ENCODE measurements at regions not wholly inside any gene's neighbourhood (a gene's known extent, or its start where the extent isn't known, plus 50 kb on each side); places are given as distances from the start of the nearest gene placed in this dataset.

GRCh38 chr4:13250263-13250662 lies 233.9 kb downstream of the RAB28 start:
- no peaks in the 10 kb centered on the region for H3K27me3 ChIP-seq (replicated peaks in 1 of 7)
- no peak overlapping the region for H3K27ac ChIP-seq
- no peaks in the 10 kb centered on the region for H3K4me1 ChIP-seq
- H3K36me3 ChIP-seq: no peaks in the 10 kb centered on the region
- no peak overlapping the region for H3K4me3 ChIP-seq
- 71 to 87% (median 78%) methylated on average over 3 of the region's 3 CpGs for WGBS, 5 donors
- no peak for DNase-seq
- TF ChIP-seq POLR2AphosphoS5 (IDR thresholded peaks at IDR 0.05) (no peak), POLR2A (IDR thresholded peaks at IDR 0.05) (no peak)
- TF ChIP-seq, protein P1, sequence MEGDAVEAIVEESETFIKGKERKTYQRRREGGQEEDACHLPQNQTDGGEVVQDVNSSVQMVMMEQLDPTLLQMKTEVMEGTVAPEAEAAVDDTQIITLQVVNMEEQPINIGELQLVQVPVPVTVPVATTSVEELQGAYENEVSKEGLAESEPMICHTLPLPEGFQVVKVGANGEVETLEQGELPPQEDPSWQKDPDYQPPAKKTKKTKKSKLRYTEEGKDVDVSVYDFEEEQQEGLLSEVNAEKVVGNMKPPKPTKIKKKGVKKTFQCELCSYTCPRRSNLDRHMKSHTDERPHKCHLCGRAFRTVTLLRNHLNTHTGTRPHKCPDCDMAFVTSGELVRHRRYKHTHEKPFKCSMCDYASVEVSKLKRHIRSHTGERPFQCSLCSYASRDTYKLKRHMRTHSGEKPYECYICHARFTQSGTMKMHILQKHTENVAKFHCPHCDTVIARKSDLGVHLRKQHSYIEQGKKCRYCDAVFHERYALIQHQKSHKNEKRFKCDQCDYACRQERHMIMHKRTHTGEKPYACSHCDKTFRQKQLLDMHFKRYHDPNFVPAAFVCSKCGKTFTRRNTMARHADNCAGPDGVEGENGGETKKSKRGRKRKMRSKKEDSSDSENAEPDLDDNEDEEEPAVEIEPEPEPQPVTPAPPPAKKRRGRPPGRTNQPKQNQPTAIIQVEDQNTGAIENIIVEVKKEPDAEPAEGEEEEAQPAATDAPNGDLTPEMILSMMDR (IDR thresholded peaks at IDR 0.05 in 8 of 11, conservative IDR thresholded peaks at IDR 0.05 in 3 of 11): no peak
- intact Hi-C loops (cut with DNase I; ENCODE audit: low total_unique reads): no loop called here
- peaks cover 8 to 44% (median 37%) of the 10 kb centered on the region in 8 donors for H3K9me3 ChIP-seq

DNA sequence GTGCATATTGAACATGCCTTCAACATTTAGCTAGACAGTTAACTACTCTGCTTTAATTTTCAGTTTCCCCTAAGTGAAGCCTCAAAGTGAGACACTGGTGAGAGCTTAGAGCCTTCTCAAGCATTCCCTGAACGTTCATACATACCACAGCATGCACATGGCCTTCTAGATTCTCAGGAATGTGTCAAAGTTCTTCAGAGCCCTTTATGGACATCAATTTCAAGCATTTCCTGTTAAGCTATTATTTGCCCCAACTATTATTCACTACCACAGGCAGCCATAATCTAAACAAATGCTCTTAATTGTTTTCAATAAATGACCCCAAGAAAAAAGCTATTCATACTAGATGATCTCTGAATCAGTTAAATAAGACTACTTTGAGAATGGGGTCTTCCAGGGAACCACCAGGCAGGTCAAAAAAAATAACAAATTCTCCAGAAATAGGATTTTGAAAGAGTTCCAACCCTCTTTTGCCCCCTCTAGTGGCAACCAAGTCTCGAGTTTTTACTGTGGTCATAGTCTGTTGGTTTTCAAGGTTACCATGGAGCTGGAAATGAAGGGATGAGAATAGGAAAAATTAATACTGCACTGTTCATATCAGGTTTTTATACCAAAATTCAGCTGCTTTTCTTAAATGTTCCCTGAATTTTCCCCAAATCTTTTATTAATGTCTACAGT lies 235.4 kb downstream of the RAB28 start:
- intact Hi-C loops (cut with DNase I; ENCODE audit: low total_unique reads): no loop called here
- H3K36me3 ChIP-seq: no peaks in the 10 kb centered on the region
- no peak for DNase-seq
- H3K27me3 ChIP-seq (replicated peaks in 1 of 7): no peaks in the 10 kb centered on the region
- H3K27ac ChIP-seq: no peak overlapping the region
- H3K4me1 ChIP-seq: no peaks in the 10 kb centered on the region
- peaks cover 8 to 46% (median 39%) of the 10 kb centered on the region in 8 donors for H3K9me3 ChIP-seq
- H3K4me3 ChIP-seq: no peak overlapping the region
- WGBS, 5 donors: 38 to 49% (median 42%) methylated on average over 2 of the region's 2 CpGs
- TF ChIP-seq, protein P1 (IDR thresholded peaks at IDR 0.05 in 8 of 11, conservative IDR thresholded peaks at IDR 0.05 in 3 of 11): no peak
- TF ChIP-seq POLR2AphosphoS5 (IDR thresholded peaks at IDR 0.05) (no peak), POLR2A (IDR thresholded peaks at IDR 0.05) (no peak)

DNA sequence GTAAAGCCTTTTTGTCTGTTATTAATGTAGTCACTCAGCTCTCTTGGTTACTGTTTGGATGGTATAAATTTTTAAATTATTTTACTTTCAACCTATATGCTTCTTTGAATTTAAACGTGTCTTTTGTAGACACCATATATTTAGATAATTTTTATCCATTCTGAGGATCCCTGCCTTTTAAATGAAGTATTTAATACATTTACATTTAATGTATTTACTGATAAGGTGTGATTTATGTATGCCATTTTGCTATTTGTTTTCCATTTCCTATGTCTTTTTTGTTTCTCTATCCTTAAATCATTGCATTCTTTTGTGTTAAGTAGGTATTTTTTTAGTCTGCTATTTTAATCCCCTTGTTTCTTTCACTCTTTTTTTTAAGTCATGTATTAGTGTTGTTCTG lies 238.0 kb downstream of the RAB28 start:
- no peaks in the 10 kb centered on the region for H3K27me3 ChIP-seq (replicated peaks in 1 of 7)
- 81 to 96% (median 93%) methylated on average over 1 of the region's 1 CpG for WGBS, 5 donors
- intact Hi-C loops (cut with DNase I; ENCODE audit: low total_unique reads): no loop called here
- TF ChIP-seq POLR2AphosphoS5 (IDR thresholded peaks at IDR 0.05): no peak
- TF ChIP-seq, protein P1 (IDR thresholded peaks at IDR 0.05 in 8 of 11, conservative IDR thresholded peaks at IDR 0.05 in 3 of 11): no peak
- no peak for TF ChIP-seq POLR2A (IDR thresholded peaks at IDR 0.05)
- H3K4me3 ChIP-seq: no peak overlapping the region
- DNase-seq: no peak
- peaks cover 8 to 46% (median 39%) of the 10 kb centered on the region in 8 donors for H3K9me3 ChIP-seq
- H3K4me1 ChIP-seq: no peaks in the 10 kb centered on the region
- H3K27ac ChIP-seq: no peak overlapping the region
- no peaks in the 10 kb centered on the region for H3K36me3 ChIP-seq

DNA sequence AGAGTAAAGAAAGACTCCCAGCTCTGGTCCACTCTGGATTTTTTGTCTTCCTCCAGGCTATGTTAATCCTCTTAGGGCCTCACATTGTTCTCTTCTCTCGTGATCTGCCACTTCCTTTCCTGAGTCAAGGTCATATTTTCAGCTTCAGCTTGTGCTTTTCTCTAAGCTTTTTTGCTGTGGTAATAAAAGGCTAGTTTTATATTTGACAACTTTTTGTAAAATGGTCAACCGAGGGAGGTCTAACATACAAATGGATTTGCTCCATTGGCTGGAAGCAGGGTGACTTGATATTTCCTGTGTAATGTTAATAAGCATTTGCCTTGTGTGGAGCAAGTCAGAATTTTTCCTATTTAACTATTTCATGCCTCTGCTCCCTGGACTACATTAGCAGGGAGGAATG lies 239.7 kb downstream of the RAB28 start:
- Histone ChIP-seq H3K27ac (no peak overlapping the region), H3K4me3 (no peak overlapping the region), H3K4me1 (no peaks in the 10 kb centered on the region), H3K36me3 (no peaks in the 10 kb centered on the region), H3K9me3 (peaks cover 8 to 44% (median 39%) of the 10 kb centered on the region in 8 donors), H3K27me3 (replicated peaks in 1 of 7) (no peaks in the 10 kb centered on the region)
- intact Hi-C loops (cut with DNase I; ENCODE audit: low total_unique reads): no loop called here
- no peak for DNase-seq
- TF ChIP-seq POLR2AphosphoS5 (IDR thresholded peaks at IDR 0.05): no peak
- TF ChIP-seq POLR2A (IDR thresholded peaks at IDR 0.05): no peak
- TF ChIP-seq, protein P1 (IDR thresholded peaks at IDR 0.05 in 8 of 11, conservative IDR thresholded peaks at IDR 0.05 in 3 of 11): no peak
- 33 to 43% (median 34%) methylated on average over 2 of the region's 2 CpGs for WGBS, 5 donors
